ENCODE measurements at regions not wholly inside any gene's neighbourhood (a gene's known extent, or its start where the extent isn't known, plus 50 kb on each side); places are given as distances from the start of the nearest gene placed in this dataset.

- TF ChIP-seq, protein P1, sequence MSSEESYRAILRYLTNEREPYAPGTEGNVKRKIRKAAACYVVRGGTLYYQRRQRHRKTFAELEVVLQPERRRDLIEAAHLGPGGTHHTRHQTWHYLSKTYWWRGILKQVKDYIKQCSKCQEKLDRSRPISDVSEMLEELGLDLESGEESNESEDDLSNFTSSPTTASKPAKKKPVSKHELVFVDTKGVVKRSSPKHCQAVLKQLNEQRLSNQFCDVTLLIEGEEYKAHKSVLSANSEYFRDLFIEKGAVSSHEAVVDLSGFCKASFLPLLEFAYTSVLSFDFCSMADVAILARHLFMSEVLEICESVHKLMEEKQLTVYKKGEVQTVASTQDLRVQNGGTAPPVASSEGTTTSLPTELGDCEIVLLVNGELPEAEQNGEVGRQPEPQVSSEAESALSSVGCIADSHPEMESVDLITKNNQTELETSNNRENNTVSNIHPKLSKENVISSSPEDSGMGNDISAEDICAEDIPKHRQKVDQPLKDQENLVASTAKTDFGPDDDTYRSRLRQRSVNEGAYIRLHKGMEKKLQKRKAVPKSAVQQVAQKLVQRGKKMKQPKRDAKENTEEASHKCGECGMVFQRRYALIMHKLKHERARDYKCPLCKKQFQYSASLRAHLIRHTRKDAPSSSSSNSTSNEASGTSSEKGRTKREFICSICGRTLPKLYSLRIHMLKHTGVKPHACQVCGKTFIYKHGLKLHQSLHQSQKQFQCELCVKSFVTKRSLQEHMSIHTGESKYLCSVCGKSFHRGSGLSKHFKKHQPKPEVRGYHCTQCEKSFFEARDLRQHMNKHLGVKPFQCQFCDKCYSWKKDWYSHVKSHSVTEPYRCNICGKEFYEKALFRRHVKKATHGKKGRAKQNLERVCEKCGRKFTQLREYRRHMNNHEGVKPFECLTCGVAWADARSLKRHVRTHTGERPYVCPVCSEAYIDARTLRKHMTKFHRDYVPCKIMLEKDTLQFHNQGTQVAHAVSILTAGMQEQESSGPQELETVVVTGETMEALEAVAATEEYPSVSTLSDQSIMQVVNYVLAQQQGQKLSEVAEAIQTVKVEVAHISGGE (CRISPR knock-in tag; IDR thresholded peaks at IDR 0.05): no peak
Observed at GRCh38 chr9:29697011-29697410, 2123.7 kb upstream of the C9orf72 start (continued).

DNA sequence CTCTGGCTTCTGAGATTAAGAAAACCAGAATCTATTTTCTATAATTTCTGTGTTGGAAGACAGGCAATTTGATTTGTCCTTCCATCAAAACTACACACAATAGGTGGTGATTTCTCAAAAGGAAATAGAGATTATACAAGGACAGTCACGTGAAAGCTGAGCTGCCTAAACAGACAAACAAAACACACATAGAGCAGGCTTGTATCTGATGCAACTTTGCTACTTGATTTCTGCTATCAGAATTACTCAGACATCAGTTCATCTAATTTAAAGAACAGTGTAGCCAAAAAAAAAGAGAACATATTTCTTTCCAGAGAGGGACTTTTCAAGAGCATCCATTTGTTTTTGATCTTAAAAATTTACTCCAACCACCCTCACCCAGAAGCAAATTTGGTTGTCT is 2128.3 kb upstream of the C9orf72 start:
- POLR2A ChIA-PET: no interaction called here
- FAIRE-seq: no peak
- H2AFZ ChIP-seq (ENCODE audit: low read depth, low read length): no peak overlapping the region
- TF ChIP-seq NFRKB (IDR thresholded peaks at IDR 0.05; ENCODE audit: low read depth) (no peak), YY1 (IDR thresholded peaks at IDR 0.05; ENCODE audit: borderline replicate concordance in 1 of 3, control insufficient read depth in 1 of 3, extremely low read depth in 1 of 3, insufficient read depth in 3 of 3, insufficient read length in 1 of 3, insufficient replicate concordance in 2 of 3, low read depth in 1 of 3, low read length in 2 of 3) (no peak), SREBF1 (IDR thresholded peaks at IDR 0.05; ENCODE audit: borderline replicate concordance, low read depth, low read length) (no peak), NFXL1 (CRISPR knock-in tag; IDR thresholded peaks at IDR 0.05) (no peak), MYBL2 (IDR thresholded peaks at IDR 0.05; ENCODE audit: low read depth) (no peak), MYBL2 (CRISPR knock-in tag; IDR thresholded peaks at IDR 0.05; ENCODE audit: borderline replicate concordance) (no peak), HDAC2 (IDR thresholded peaks at IDR 0.05) (no peak), KDM5B (IDR thresholded peaks at IDR 0.05; ENCODE audit: insufficient replicate concordance, low read depth, low read length) (no peak), ZBTB12 (CRISPR knock-in tag; IDR thresholded peaks at IDR 0.05) (no peak), PHF8 (IDR thresholded peaks at IDR 0.05; ENCODE audit: borderline replicate concordance, low read length) (no peak), ERF (CRISPR knock-in tag; IDR thresholded peaks at IDR 0.05) (no peak), ZNF561 (CRISPR knock-in tag; conservative IDR thresholded peaks at IDR 0.05) (no peak), SFPQ (IDR thresholded peaks at IDR 0.05; ENCODE audit: low read depth, low read length) (no peak), NR1H2 (CRISPR knock-in tag; IDR thresholded peaks at IDR 0.05) (no peak)

More for the DNA sequence above, 2128.3 kb upstream of the C9orf72 start:
- in situ Hi-C loops (cut with MboI): no loop called here
- Histone ChIP-seq H3K9me3 (replicated peaks; ENCODE audit: control insufficient read depth, insufficient read depth, low read depth, low read length) (no peaks in the 10 kb centered on the region), H3K4me1 (replicated peaks in 1 of 2; ENCODE audit: control insufficient read depth in 2 of 2, insufficient read depth in 2 of 2, low read length in 2 of 2) (no peaks in the 10 kb centered on the region), H3K4me2 (ENCODE audit: insufficient read depth, low read length) (no peak overlapping the region), H3K27me3 (ENCODE audit: control insufficient read depth in 2 of 2, insufficient read depth in 2 of 2, low read length in 2 of 2) (no peaks in the 10 kb centered on the region), H3K9ac (ENCODE audit: insufficient read depth in 1 of 2, low read depth in 2 of 2, low read length in 2 of 2) (no peak overlapping the region), H3K36me3 (ENCODE audit: control insufficient read depth, insufficient read depth, low read length) (no peaks in the 10 kb centered on the region), H4K20me1 (replicated peaks; ENCODE audit: control insufficient read depth, insufficient read depth, low read length) (no peaks in the 10 kb centered on the region), H3K79me2 (ENCODE audit: control insufficient read depth, insufficient read depth, low read length) (no peaks in the 10 kb centered on the region), H3K4me3 (no peak overlapping the region), H3K9me1 (ENCODE audit: control insufficient read depth, insufficient read depth, low read length) (no peaks in the 10 kb centered on the region), H3K27ac (ENCODE audit: extremely low read depth, low read depth, low read length) (no peak overlapping the region)
- CTCF ChIA-PET (ENCODE audit: low intra/inter-chr PET ratio): no interaction called here
- intact Hi-C loops (cut with micrococcal nuclease): no loop called here
- DNase-seq (ENCODE audit: extremely low read depth in 1 of 4, low spot score in 3 of 4): no peak
- no peak for ATAC-seq
- WGBS (ENCODE audit: insufficient coverage, low coverage, missing lambda C conversion rate): no CpG with 5 or more reads among the region's 1 CpG
- BruUV-seq (replicated peaks): no TSS peak

Data from K562 (cell line).